Peyer's patch (tissue), 4 donors: ENCODE measurements at regions not wholly inside any gene's neighbourhood (a gene's known extent, or its start where the extent isn't known, plus 50 kb on each side); places are given as distances from the start of the nearest gene placed in this dataset.

Experiments used
- POLR2A ChIP-seq, 2 donors: fragments of 450-650 bp; IDR thresholded peaks; one replicate each; pipeline ENCODE4 v1.5.1; 2017; ENCODE audit warnings: antibody characterized with exemption in 2 of 2, mild to moderate bottlenecking in 2 of 2, moderate library complexity in 2 of 2
- TF ChIP-seq, protein P1 (sequence below), 6 experiments: fragments of 450-650 bp in 4 of 6; fragments of 200-600 bp in 2 of 6; sonication (generic) in 1 of 6; IDR thresholded peaks; one replicate each; pipeline ENCODE4 v1.5.1; 2017 to 2019; ENCODE audit warnings: antibody characterized with exemption in 6 of 6, mild to moderate bottlenecking in 3 of 6, moderate library complexity in 1 of 6

DNA sequence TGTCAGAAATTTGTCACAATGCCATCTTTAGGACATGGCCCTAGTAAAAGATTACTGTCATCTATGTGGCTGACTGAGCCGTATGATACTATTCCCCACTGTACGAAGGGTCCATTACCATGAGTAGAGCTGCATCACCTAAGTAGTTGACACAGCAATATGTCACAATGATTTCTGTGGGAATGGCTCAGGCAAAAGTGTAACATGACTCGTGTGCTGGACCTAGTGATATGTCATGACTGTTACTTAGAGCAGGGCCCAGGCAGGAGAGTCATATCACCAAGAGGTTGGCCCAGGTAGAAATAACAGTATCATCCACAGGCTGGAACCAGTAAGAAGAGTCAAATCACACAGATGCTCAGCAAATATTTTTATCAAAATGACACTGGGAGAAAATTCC, 1051.8 kb upstream of the AMELY start:
- TF ChIP-seq, protein P1, sequence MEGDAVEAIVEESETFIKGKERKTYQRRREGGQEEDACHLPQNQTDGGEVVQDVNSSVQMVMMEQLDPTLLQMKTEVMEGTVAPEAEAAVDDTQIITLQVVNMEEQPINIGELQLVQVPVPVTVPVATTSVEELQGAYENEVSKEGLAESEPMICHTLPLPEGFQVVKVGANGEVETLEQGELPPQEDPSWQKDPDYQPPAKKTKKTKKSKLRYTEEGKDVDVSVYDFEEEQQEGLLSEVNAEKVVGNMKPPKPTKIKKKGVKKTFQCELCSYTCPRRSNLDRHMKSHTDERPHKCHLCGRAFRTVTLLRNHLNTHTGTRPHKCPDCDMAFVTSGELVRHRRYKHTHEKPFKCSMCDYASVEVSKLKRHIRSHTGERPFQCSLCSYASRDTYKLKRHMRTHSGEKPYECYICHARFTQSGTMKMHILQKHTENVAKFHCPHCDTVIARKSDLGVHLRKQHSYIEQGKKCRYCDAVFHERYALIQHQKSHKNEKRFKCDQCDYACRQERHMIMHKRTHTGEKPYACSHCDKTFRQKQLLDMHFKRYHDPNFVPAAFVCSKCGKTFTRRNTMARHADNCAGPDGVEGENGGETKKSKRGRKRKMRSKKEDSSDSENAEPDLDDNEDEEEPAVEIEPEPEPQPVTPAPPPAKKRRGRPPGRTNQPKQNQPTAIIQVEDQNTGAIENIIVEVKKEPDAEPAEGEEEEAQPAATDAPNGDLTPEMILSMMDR (IDR thresholded peaks at IDR 0.05) = no peak
- no peak for TF ChIP-seq POLR2A (IDR thresholded peaks at IDR 0.05)
